CD4-positive, alpha-beta T cell treated with Interleukin-10 for 1 hour (primary cell): ENCODE measurements at regions not wholly inside any gene's neighbourhood (a gene's known extent, or its start where the extent isn't known, plus 50 kb on each side); places are given as distances from the start of the nearest gene placed in this dataset.
"Not testable (repeated sequence)": the region's sequence is repeated elsewhere in the genome, so short reads cannot be mapped to it uniquely, and the experiment has no call there.

Experiments used
- DNase-seq: peaks from one replicate; pipeline ENCODE4 v3.0.0-alpha.2; 2020

DNA sequence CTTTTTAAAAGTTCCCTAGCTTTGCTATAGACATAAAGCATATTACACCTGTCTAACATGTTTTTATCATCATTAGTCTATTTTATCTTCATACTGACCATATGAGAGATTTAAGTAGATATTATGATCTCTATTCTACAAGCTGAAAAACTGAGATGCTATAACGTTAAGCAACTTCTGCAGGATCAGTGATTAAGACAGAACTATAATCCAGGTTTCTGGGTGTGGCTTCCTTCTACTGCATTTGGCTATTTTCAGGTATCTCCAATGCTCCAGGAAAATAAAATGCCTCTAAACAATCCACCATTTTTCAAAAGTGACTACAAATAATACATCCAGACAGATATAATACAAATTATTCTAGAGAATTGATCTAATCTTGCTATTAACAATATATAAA is 53.4 kb downstream of the RGS2 start:
- no peak for DNase-seq

DNA sequence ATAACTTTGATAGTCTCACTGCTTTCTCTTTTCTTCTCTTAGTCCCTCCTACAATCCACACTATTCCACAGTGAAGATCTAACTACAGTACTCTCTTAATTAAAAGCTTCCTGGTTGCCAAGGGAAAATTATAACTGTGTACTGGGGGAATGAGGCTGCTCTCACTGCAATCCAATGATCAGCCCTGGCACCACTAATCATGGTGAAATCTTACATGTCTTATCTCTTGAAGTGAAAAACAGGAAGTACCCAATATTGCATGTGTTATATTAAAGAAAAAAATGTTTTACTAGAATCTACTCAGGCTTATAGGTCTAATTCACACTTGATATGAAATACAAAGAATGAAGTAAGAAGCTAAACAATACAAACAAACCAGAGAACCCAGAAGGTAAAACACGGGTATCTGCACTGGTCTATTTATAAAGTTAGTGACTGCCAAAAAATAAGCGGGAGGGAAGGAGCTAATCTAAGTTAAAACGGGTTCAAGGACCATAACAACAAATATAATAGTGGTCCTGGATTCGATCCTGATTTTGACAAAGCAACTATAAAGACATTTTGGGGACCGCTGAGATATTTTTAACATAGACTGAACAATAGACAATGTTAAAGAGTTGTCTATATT is 57.5 kb downstream of the RGS2 start:
- no peak for DNase-seq

DNA sequence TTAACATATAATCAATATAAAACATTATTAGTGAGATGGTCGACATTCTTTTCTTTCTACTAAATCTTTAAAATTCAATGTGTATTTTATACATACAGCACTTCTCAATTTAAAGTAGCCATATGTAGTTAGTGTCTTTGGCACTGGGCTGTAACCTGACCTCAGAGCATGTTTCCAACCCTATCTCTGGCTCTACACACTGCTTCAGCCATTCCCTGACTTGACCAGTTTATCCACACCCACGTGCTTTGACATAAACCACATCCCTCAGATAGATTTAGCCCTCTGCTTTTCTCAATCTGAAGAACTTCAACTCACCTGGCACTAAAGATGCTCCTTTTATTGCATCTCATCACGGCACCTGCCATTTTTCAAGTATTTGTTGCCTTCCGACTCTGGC is 58.3 kb downstream of the RGS2 start:
- DNase-seq, result no peak

DNA sequence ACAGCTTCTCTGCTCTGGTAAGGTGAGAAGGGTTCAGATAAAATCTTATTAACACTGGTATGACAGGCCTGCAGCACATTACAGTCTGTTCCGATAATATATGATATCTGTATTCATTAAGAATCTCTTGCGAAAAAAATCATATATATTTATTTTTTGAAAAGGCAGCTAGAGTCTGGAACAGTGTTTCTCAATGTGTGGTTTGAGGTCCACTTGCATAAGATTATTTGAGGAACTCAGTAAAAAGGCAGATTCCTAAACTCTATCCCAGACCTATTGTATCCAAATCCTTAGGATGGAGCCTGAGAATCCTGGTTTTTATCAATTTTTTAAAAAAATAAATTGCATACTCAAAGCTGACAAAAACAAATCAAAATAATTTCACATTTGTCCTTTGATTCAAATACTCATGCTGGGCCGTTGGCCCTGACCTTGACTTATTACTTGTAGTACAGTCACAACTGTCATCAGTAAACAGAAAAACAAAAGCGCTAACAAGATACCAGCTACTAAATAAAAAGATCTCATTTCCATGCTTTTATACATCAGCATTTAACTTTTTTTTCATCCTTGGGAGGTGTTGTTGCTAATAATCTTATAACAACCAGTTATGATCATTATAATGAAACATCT is 60.6 kb downstream of the RGS2 start:
- DNase-seq, result no peak

DNA sequence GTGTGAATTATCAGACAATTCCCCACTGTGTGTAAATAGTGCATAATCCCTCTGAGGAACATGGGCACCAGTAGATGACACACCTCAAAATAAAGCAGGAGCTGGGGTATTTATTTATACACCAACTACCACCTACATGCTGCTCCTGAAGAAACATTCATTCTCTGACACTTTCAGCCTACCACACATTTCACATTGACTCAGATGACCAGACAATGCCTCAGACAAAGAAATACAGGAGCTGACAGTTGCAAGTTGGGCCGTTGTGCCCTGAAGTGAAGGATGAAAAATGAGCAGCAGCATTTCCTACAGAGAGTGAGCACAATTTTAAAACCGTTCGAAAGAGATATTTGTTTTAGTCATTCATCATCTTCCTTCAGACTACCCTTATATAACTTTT is 63.2 kb downstream of the RGS2 start:
- DNase-seq, result no peak

DNA sequence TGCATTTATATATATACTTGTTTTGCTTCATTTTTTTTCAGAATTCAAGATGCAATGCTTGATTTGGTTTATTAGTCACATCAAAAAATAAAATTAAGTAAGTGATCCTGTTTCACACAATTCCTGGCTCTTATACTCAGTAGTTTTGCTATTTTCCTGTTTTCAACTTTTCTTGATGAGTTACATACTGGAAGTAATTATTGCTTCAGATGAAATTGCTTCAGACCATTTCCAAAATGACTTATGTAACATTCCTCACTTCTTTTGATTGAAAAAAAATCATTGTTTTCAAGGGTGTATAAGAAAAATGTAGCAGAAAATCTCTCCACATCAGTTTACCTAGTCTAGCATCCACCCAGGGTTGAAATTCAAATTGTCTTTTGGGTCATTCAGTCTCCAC is 65.0 kb downstream of the RGS2 start:
- no peak for DNase-seq

DNA sequence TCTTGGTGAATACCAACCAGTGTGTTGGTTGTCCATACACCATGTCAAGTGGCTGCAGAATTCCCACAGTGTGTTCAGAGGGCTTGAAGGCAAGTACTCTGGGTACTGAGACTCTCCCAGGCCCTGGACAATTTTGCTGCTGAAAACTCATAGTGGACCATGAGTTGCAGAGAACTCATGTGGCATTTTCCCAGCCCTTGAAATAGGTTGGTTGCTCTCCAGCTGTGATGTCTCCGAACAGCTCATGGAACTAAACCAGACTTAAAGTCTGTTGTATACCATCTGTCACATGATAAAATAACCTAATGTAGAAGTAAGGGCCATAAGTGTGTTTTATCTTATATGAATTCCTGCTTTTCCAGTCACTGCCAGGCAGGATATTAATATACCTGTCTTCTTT is 67.8 kb downstream of the RGS2 start:
- no peak for DNase-seq

DNA sequence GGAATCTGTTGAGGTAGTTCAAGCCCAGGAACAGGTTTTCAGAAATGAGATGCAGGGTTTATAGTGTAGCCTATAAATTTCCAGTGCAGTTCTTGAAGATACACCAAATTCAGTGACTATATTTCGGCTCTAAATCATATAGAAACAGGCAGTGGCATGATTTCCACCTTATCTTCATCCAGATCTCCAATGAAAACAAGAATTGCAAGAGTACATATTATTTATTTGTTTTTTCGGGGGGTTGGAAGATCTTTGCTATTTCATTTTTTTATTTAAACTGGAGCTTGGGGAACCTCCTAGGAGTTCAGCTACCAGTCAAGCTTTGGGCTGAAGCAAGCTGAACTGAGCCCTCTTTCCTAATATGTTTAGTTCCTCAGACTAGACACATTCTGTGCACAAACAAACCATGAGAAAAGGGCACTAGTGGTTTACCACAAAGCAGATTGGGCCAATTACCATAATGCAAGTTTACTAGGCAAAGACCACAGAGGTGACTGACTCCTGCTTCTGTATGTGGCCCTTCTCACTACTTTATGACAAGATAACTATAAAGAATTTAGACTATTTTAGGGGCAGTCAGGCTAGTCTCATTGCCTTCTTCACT is 68.5 kb downstream of the RGS2 start:
- no peak for DNase-seq

DNA sequence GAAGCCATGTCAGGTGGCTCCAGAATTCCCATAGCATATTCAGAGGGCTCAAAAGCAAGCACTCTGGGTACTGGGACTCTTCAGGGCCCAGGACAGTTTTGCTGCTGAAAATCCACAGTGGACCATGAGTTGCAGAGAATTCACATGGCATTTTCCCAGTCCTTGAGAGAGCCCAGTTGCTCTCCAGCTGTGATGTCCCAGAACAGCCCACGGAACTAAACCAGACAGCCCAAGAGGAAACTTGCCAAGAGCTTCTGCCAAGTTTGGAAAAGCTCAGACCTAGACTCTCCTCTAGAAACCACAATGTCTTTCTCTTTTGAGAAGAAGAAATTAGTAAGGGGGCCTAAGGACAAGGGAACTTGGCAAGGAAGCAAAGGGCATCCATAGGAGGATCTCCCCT is 69.4 kb downstream of the RGS2 start:
- no peak for DNase-seq

DNA sequence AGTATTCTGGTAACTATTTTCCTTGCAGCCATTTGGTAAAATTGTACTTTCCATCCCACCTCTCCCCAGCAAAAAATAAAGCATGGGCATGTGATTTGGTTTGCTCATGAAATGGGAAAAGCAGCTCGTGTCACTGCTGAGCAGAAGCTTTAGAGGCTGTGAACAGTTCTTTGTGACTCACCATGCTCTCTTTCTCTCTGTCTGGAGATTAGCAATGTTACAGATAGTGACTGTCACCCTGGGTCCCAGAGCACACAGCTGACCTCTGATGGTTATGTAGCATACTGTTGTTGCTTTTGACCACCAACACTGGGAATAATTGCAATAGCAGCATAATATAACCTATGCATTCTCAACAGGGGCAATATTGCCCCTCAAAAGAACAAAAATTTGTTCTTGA is 70.6 kb downstream of the RGS2 start:
- DNase-seq, result no peak

DNA sequence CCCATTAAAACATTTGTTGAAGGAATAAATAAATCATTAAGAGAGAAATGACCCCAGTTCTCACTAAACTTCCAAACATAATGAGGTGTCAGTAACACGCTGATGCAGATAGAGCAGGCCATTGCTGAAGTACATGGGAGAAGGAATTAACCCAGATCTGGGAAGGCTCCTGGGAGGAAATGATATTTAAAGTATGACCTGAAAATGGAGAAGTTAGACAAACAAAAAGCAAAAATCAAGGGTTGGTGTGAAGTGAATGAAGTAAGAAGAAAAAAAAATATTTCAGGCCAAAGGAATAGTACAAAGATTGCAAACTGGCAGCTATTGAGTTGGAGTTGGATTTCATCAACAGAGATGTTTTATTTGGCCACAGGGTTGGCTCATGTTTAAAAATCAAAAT is 71.4 kb downstream of the RGS2 start:
- DNase-seq, result no peak

DNA sequence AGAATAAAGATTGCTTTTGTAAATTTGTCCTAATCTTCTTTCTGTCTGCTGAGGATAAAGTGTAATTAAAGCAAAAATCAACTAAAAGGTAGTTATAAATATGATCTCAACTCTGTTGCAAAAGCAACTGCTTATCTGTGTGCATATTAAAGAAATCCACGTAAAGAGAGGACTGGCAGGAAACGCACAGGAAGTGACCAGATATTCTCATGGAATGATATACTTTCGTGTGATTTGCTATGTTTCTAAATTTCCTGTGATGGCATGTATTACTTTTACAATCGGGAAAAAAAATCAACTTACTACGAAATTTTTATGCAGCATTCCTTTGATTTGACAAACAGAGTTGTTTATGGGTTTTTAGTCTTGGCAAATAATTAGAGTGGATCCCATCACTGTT is 75.4 kb downstream of the RGS2 start:
- DNase-seq, result no peak

DNA sequence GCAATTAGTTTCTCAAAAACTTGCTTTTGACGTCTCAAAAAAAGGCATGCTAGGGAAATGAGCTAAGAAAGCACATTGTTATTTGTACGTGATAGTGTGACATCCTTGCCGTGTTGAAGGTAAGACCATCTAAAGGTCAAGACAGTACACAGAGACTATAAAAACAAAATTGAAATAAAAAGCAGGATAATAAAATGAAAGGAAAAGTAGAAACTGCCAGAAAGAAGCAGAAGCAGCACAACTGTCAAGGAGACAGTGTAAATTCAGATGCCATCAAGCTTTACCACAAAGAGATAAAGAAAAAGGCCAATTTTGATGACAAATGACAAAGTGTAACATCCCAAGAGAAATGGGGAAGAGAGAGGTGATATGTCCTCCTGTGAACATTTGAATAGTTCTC is 76.5 kb downstream of the RGS2 start:
- not testable (repeated sequence) for DNase-seq

DNA sequence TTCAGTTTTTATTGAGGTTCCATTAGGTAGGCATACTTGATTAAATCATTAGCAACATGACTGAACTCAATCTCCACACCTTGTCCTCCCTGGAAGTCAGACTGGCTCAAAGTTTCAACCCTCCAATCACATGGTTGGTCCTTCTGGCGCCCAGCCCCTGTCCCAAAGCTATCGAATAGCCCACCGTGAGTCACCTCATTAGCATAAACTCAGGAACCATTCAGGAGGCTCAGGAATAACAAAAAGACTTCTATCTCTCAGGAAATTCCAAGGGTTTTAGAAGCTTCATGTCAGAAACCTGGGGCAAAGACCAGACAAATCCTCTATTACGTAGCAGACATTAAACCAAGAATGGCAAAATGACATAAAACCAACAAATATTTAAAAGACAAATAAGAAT is 78.6 kb downstream of the RGS2 start:
- DNase-seq, result no peak

DNA sequence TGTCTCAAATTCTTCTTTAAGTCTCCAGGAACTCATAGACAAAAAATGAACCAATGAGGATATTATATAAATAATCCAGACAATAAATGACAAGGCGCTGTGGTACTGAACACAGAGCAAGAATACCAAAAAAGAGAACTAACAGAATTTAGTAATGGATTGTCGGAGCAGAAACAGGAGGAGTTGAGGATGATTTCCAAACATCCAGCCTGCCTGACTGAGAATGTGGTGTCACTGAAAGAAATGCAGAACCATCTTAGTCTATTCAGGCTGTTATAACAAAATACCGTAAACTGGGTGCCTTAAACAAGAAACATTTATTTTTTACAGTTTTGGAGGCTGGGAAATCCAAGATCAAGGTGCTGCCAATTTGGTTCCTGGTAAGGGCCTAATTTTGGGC is 79.7 kb downstream of the RGS2 start:
- no peak for DNase-seq

DNA sequence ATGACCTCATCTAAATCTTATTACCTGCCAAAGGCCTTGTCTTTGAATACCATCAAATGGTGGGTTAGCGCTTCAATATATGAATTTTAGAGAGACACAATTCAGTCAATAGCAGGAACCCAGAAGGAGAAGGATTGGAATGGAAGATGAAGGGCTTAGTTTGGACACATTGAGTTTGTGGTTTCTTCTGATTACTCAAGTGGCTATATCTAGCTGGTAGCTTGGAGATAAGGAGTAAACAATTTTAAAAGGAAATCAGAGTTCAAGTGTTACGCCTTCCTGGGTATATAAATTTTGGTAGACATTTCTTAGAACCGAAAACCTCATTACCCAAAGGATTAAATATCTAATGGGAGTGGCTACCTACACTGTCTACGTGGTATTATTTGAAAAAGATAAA is 80.2 kb downstream of the RGS2 start:
- DNase-seq, result no peak

DNA sequence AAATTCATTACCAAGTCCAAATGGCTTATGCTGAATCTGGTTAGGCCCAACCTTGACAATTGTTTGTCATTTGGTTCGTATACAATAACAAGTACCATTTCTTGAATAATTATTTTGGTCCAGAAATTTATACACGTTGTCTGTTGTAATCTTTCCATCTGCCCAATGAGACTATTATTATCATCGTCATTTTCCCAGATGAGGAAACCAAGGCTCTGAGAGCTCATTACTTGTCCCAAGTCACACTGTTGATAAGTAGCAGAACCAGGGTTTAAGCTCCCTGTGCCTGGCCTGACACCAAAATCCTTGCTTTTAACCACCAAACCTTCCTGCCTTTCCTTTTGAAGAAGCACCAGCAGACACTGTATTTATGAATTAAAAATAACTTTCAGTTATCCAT is 81.3 kb downstream of the RGS2 start:
- no peak for DNase-seq

DNA sequence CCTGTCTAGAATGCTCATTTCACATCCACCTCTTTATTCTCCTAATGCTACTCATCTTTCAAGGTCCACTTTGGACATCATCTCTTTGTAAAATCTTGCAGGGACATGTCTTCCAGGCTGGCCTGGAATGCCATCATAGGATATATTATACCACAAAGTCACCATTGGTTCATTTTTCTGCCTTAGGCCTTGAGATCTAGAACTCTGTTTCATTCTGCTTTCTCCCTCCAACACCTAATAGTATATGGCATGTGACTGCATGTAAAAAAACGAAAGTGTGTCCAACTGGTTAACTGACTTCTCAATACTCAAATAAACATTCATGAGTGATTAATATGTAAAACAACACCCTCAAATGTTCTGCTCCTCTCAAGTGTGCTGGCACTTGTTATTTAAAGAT is 84.1 kb downstream of the RGS2 start:
- no peak for DNase-seq

DNA sequence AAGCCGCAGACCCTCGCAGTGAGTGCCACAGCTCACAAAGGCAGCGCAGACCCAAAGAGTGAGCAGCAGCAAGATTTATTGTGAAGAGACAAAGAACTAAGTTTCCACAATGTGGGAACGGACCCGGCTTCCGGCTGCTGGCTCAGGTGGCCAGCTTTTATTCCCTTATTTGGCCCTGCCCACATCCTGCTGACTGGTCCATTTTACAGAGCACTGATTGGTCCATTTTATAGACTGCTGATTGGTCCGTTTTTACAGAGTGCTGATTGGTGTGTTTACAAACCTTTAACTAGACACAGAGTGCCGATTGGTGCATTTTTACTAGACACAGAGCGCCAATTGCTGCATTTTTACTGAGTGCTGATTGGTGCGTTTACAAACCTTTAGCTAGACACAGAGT is 86.6 kb downstream of the RGS2 start:
- not testable (repeated sequence) for DNase-seq

DNA sequence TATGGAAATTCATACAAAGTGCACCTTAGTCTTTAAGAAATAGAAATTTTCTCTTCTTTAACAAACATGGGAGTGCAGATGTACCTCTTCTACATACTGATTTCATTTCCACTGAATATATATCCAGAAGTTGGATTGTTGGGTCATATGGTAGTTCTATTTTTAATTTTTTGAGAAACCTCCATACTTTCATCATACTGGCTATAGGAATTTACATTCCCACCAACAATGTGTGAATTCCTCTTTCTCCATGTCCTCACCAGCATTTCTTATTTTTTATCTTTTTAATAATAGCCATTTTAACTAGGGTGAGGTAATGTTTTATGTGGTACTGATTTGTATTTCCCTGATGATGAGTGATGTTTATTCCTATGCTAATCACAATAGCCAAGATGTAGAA is 87.5 kb downstream of the RGS2 start:
- DNase-seq, result no peak

DNA sequence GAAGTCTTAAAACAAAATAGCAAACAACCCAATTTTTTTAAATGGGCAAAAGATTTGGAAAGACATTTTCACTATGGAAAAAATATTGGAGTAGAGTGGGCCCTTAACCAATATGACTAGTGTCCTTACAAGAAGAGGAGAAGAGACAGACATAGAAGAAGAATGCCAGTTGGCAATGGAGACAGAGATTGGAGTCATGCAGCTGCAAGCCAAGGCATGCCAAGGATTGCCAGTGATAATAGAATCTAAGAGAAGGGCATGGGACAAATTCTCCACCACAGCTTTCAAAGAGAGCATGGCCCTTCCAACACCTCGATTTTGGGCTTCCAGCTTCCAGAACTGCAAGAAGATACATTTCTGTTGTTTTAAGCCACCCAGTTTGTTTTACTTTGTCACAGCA is 92.7 kb downstream of the RGS2 start:
- DNase-seq, result no peak

DNA sequence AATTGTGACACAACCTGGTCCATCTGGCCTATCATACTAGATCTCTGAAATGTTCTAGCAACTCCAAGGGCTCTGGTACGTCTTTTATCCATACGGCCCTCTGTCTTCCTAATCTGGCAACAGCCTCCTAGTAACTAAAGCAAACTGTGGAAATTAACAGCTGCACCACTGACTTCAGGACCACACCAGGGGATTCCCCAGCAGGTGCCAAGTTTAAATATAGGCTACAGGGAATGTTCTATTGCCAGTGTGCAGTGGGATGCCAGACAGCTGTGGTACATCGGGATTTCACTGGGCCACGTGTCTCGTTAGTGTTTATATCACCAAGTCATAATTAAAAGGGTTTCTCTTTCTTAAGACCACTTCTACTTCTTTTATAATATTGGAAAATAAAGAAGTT is 94.3 kb downstream of the RGS2 start:
- no peak for DNase-seq

DNA sequence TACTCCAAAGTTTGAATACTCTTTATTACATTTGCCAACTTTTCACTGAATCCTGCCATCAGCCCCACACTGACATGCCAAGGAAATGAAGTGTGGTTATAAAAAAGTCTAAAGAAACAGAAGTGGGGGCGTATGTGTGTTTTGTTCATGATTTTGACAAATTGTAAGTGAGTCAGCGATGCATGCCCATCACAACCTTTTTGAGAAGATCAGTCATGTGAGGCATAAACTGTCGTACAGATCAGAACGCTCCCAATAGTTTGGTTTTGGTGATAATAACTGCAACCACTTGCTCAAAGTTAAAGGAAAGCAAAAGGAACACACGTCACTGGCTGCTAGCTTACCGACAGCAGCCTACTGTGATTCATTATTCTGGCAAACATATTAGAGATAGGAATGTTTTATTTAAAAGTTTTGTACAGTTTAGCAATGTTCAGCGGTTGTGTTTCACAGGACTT is 95.6 kb downstream of the RGS2 start:
- no peak for DNase-seq

DNA sequence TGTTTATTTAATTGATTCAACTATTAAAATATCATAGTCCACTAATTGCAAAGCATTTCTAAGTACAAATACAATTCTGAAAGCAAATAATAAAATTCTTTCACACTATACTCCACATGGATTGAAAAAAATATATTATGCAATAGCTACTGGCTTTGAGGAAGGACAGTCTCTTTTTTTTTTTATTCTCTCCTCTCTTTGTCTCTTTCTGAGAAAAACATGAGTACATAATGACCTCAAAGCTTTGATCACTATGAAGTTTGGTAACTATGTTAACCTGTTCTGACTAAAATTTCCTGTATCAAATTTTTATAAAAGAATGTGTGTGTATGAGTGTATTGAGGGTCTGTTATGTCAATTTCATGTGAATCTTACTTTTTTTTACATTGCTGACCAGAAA is 96.2 kb downstream of the RGS2 start:
- no peak for DNase-seq

DNA sequence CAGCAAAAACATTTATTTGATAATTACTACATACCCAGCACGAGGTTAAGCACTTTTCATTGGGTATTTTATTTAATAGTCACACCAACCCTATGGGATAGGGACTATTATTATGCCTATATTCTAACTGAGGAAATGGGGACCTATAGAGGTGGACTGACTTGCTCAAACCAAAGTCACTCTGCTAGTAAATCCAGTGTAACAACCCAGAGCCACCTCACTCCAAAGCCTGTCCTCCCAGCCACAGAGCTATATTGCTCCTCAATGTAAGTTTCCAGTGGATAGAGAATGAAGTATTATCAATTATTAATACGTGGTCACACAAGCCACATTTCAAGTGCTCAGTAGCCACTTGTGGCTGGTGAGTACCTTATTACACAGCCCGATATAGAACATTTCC is 97.5 kb downstream of the RGS2 start:
- no peak for DNase-seq
